ENCODE measurements at regions not wholly inside any gene's neighbourhood (a gene's known extent, or its start where the extent isn't known, plus 50 kb on each side); places are given as distances from the start of the nearest gene placed in this dataset.
"Not testable (repeated sequence)": the region's sequence is repeated elsewhere in the genome, so short reads cannot be mapped to it uniquely, and the experiment has no call there.

DNA sequence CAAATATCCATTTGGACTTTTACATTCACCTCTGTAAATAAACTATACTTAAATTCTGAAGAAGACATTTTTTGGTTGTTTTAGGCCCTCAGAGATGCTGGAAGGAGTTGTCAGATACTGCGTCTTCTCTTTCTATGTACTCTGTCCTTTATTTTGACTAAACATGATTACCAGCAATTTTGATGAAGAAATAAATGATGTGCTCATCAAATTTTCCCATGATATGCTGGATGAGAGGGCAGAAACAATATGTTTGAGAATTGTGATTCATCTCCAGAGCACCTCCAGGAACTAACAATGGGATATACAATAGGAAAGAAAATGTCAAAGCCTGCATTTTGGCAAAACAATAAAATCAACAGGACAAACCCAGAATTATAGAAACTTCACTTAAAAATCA, 481.6 kb upstream of the HS3ST5 start:
- TF ChIP-seq, protein P1, sequence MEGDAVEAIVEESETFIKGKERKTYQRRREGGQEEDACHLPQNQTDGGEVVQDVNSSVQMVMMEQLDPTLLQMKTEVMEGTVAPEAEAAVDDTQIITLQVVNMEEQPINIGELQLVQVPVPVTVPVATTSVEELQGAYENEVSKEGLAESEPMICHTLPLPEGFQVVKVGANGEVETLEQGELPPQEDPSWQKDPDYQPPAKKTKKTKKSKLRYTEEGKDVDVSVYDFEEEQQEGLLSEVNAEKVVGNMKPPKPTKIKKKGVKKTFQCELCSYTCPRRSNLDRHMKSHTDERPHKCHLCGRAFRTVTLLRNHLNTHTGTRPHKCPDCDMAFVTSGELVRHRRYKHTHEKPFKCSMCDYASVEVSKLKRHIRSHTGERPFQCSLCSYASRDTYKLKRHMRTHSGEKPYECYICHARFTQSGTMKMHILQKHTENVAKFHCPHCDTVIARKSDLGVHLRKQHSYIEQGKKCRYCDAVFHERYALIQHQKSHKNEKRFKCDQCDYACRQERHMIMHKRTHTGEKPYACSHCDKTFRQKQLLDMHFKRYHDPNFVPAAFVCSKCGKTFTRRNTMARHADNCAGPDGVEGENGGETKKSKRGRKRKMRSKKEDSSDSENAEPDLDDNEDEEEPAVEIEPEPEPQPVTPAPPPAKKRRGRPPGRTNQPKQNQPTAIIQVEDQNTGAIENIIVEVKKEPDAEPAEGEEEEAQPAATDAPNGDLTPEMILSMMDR (IDR thresholded peaks at IDR 0.05; ENCODE audit: unreplicated experiment) = no peak
- BruUV-seq (replicated peaks) = no TSS peak
- POLR2A ChIA-PET = no interaction called here
- Mint-ChIP-seq H3K36me3 (ENCODE audit: insufficient read depth, unreplicated experiment) (no peaks in the 10 kb centered on the region), H3K4me3 (ENCODE audit: unreplicated experiment) (no peak overlapping the region), H3K27me3 (ENCODE audit: insufficient read depth, unreplicated experiment) (peaks cover 37% of the 10 kb centered on the region), H3K4me1 (ENCODE audit: insufficient read depth, unreplicated experiment) (no peaks in the 10 kb centered on the region), H3K27ac (ENCODE audit: low read depth, unreplicated experiment) (no peak overlapping the region), H3K9me3 (ENCODE audit: unreplicated experiment) (no peaks in the 10 kb centered on the region)
- intact Hi-C loops (cut with micrococcal nuclease) = no loop called here
- CTCF ChIA-PET = no interaction called here
- DNase-seq (ENCODE audit: unreplicated experiment) = no peak

DNA sequence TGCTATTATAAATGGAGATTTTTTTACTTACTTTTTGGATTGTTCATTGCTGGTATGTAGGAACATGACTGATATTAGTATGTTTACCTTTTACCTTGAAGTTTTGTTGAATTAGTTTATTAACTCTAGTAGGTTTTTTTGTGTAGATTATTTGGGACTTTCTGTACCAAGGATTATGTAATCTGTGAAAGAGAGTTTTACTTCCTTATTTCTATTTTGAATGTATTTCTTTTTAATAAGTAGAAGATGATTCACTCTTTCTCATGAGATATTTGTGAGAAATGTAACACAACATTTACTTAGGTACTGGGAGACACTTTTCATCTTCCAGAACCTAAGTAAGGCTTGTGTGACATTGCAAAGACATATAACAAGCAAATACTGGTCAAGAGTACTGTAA, 473.9 kb upstream of the HS3ST5 start:
- intact Hi-C loops (cut with micrococcal nuclease) = no loop called here
- TF ChIP-seq, protein P1 (IDR thresholded peaks at IDR 0.05; ENCODE audit: unreplicated experiment) = no peak
- Mint-ChIP-seq H3K4me1 (ENCODE audit: insufficient read depth, unreplicated experiment) (no peaks in the 10 kb centered on the region), H3K27ac (ENCODE audit: low read depth, unreplicated experiment) (no peak overlapping the region), H3K36me3 (ENCODE audit: insufficient read depth, unreplicated experiment) (no peaks in the 10 kb centered on the region), H3K27me3 (ENCODE audit: insufficient read depth, unreplicated experiment) (peaks cover 31% of the 10 kb centered on the region), H3K9me3 (ENCODE audit: unreplicated experiment) (peaks cover 5% of the 10 kb centered on the region), H3K4me3 (ENCODE audit: unreplicated experiment) (no peak overlapping the region)
- CTCF ChIA-PET = interaction anchor here (0.6 kb wide), 1 partner anchor 38 kb away, joined by 3 read pairs; no protein-coding TSS in a partner anchor
- POLR2A ChIA-PET = no interaction called here
- no peak for DNase-seq (ENCODE audit: unreplicated experiment)
- no TSS peak for BruUV-seq (replicated peaks)

- TF ChIP-seq, protein P1 (IDR thresholded peaks at IDR 0.05; ENCODE audit: unreplicated experiment) = no peak
- no TSS peak for BruUV-seq (replicated peaks)
- Mint-ChIP-seq H3K36me3 (ENCODE audit: insufficient read depth, unreplicated experiment) (no peaks in the 10 kb centered on the region), H3K27ac (ENCODE audit: low read depth, unreplicated experiment) (no peak overlapping the region), H3K4me1 (ENCODE audit: insufficient read depth, unreplicated experiment) (no peaks in the 10 kb centered on the region), H3K4me3 (ENCODE audit: unreplicated experiment) (no peak overlapping the region), H3K9me3 (ENCODE audit: unreplicated experiment) (peaks cover 2% of the 10 kb centered on the region), H3K27me3 (ENCODE audit: insufficient read depth, unreplicated experiment) (peaks cover 13% of the 10 kb centered on the region)
- intact Hi-C loops (cut with micrococcal nuclease) = no loop called here
- ChIA-PET POLR2A (no interaction called here), CTCF (no interaction called here)
- no peak for DNase-seq (ENCODE audit: unreplicated experiment)
Measured at GRCh38 chr6:114810468-114810867, 467.6 kb upstream of the HS3ST5 start.

- H3K9me3 Mint-ChIP-seq (ENCODE audit: unreplicated experiment); DNase-seq (ENCODE audit: unreplicated experiment); H3K27me3 Mint-ChIP-seq (ENCODE audit: insufficient read depth, unreplicated experiment); BruUV-seq (replicated peaks); POLR2A ChIA-PET; intact Hi-C loops (cut with micrococcal nuclease); H3K27ac Mint-ChIP-seq (ENCODE audit: low read depth, unreplicated experiment); H3K36me3 Mint-ChIP-seq (ENCODE audit: insufficient read depth, unreplicated experiment); H3K4me1 Mint-ChIP-seq (ENCODE audit: insufficient read depth, unreplicated experiment); H3K4me3 Mint-ChIP-seq (ENCODE audit: unreplicated experiment); CTCF ChIA-PET: not testable (repeated sequence)
Measured at GRCh38 chr6:114805426-114805825, 462.6 kb upstream of the HS3ST5 start.

- no peak overlapping the region for H3K27ac Mint-ChIP-seq (ENCODE audit: low read depth, unreplicated experiment)
- no TSS peak for BruUV-seq (replicated peaks)
- ChIA-PET POLR2A (no interaction called here), CTCF (no interaction called here)
- no peaks in the 10 kb centered on the region for H3K4me1 Mint-ChIP-seq (ENCODE audit: insufficient read depth, unreplicated experiment)
- H3K9me3 Mint-ChIP-seq (ENCODE audit: unreplicated experiment) = no peaks in the 10 kb centered on the region
- no peak for DNase-seq (ENCODE audit: unreplicated experiment)
- TF ChIP-seq, protein P1 (IDR thresholded peaks at IDR 0.05; ENCODE audit: unreplicated experiment) = no peak
- no peaks in the 10 kb centered on the region for H3K36me3 Mint-ChIP-seq (ENCODE audit: insufficient read depth, unreplicated experiment)
- H3K27me3 Mint-ChIP-seq (ENCODE audit: insufficient read depth, unreplicated experiment) = no peaks in the 10 kb centered on the region
- intact Hi-C loops (cut with micrococcal nuclease) = no loop called here
- no peak overlapping the region for H3K4me3 Mint-ChIP-seq (ENCODE audit: unreplicated experiment)
Measured at GRCh38 chr6:114796576-114796975, 453.8 kb upstream of the HS3ST5 start.

Measured in MCF 10A (cell line).